Esophagus muscularis mucosa (tissue), 4 donors: ENCODE measurements at regions not wholly inside any gene's neighbourhood (a gene's known extent, or its start where the extent isn't known, plus 50 kb on each side); places are given as distances from the start of the nearest gene placed in this dataset.

Experiments
- EP300 ChIP-seq: sonication (generic); formaldehyde crosslinking; IDR thresholded peaks from one replicate; pipeline ENCODE4 v1.6.1; 2017; ENCODE audit warnings: antibody characterized with exemption
- POLR2A ChIP-seq: fragments of 450-650 bp; IDR thresholded peaks from one replicate; pipeline ENCODE4 v1.6.1; 2017; ENCODE audit warnings: antibody characterized with exemption, moderate library complexity, mild to moderate bottlenecking, low read depth
- POLR2AphosphoS5 ChIP-seq, 2 donors: sonication (generic); formaldehyde crosslinking; IDR thresholded peaks; one replicate each; pipeline ENCODE4 v1.6.1; 2017; ENCODE audit warnings: antibody characterized with exemption in 2 of 2
- TF ChIP-seq, protein P1 (sequence below), 3 experiments: fragments of 200-600 bp in 2 of 3; fragments of 450-650 bp in 1 of 3; sonication (generic) in 2 of 3; IDR thresholded peaks; one replicate each; pipeline ENCODE4 v1.5.1; 2017 to 2019; ENCODE audit warnings: antibody characterized with exemption in 3 of 3, mild to moderate bottlenecking in 2 of 3, moderate library complexity in 1 of 3

DNA sequence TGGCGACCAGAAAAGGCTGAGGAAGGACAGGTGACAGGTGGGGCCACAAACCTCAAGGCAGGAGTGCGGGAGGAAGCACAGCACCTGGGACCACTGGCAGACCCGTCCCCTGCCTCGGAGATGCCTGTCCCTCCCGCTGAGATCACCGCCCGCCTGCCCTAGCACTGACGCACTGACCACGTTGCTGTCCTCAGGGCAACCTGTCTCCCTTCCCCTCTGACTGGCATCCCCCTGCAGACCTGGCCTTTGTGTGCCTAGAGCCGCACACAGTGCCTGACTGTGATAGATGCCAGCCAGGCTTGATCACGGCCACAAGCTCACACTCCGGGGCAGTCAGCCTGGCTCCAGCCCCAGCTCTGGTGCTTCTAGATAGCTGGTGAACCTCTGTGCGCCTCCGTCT, 58.4 kb upstream of the EN2 start:
- TF ChIP-seq EP300 = no peak
- TF ChIP-seq, protein P1, sequence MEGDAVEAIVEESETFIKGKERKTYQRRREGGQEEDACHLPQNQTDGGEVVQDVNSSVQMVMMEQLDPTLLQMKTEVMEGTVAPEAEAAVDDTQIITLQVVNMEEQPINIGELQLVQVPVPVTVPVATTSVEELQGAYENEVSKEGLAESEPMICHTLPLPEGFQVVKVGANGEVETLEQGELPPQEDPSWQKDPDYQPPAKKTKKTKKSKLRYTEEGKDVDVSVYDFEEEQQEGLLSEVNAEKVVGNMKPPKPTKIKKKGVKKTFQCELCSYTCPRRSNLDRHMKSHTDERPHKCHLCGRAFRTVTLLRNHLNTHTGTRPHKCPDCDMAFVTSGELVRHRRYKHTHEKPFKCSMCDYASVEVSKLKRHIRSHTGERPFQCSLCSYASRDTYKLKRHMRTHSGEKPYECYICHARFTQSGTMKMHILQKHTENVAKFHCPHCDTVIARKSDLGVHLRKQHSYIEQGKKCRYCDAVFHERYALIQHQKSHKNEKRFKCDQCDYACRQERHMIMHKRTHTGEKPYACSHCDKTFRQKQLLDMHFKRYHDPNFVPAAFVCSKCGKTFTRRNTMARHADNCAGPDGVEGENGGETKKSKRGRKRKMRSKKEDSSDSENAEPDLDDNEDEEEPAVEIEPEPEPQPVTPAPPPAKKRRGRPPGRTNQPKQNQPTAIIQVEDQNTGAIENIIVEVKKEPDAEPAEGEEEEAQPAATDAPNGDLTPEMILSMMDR (IDR thresholded peaks at IDR 0.05) = no peak
- no peak for TF ChIP-seq POLR2A
- no peak for TF ChIP-seq POLR2AphosphoS5 (IDR thresholded peaks at IDR 0.05)
